Left renal pelvis (tissue), 4 donors: ENCODE measurements at regions not wholly inside any gene's neighbourhood (a gene's known extent, or its start where the extent isn't known, plus 50 kb on each side); places are given as distances from the start of the nearest gene placed in this dataset.

ENCODE experiments used
- DNase-seq, 4 donors: peaks; one replicate each; pipeline ENCODE4 v3.0.0-alpha.2; 2013; ENCODE audit warnings: low read depth in 4 of 4, low spot score in 3 of 4

DNA sequence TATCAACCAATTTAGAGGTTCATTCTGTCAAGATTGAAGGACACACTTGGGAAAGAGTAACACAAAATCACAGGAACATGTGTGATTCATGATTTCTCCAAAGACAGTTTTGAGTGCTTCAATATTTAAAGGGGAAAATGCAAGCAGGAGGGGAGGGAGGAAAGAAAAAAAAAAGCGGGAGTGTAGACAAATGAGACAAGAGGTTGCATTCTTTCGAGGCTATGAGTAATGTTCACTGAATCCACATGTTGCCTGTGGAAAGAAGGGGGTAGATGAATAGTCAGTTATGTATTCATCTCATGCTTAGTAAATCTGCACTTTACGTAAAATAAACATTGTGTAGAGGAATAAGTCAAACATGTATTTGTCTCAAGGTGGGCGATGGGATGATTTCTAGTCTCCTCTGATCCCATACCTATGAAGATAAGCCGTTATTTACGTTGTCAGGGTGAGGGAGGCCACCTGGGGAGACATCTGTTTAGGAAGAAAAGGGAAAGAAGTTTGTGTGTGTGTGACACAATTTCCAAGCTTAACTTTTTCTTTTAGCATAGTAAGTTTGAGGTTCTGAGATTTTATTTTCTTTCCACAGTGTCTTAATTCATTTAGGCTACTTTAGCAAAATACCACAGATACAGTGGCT, 211.0 kb upstream of the ZC3H15 start:
- DNase-seq, result no peak

DNA sequence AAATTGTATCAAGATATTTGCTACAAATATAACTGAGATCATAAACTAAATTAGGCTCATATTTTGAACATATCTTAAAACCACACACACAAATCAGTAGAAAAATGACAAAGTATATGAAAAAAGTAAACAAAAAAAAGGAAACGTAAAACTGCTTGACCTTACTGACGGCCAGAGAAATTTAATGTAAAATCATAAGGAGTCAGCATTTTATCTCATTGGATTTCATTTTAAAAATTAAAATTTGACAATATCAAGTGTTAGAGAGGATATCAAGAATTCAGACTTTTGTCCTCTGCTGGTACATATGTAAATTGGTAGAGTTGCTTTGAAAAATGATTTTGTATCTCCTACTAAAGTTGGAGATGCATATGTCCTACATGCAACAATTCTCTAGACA, 209.2 kb upstream of the ZC3H15 start:
- DNase-seq, result no peak

DNA sequence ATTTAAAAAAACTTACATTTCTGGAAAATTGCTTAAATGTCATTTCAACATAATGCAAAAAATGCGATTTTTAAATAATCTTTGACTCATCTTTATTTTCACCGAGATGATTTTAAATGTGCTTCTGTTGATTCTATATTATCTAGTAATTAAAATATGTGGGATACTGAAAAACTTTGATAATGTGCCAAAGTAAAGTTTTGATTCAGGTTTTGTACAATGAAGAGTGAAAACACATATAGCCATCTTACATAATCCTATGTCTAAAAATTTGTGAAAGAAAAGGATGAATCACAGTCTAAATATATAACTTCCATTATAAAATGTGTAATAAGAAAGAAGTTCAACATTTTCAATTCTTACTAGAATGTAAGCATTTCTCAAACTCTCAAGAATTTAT, 204.3 kb upstream of the ZC3H15 start:
- no peak for DNase-seq

DNA sequence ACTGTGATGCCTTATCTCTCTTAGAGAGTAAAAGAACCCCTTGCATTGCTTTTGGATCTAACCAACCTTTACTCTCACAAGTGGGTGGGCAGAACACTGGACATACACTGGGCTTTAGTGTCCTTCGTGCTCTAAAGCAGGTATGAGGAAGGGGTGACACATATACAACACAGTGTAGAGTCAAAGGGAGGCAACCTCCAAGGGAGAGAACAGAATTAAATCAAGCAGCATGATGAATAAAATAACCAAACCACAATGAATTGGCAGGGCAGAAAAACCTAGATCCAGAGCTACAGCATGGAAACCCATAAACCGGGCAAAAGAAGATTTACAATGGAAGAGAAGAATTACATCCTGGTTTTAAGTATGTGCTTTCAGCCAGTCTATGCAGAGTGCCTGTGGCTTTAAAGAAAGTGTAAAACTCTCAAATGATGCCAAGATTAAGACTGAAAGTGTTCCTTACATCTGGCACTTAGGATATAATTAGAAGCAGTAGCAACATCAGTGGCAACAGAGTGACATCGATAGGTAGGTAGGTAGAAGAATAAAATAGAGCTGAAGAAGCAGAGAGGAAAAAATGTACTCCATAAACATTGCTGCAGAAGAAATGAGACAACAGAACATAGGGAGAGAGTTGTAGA, 191.7 kb upstream of the ZC3H15 start:
- DNase-seq, result no peak

DNA sequence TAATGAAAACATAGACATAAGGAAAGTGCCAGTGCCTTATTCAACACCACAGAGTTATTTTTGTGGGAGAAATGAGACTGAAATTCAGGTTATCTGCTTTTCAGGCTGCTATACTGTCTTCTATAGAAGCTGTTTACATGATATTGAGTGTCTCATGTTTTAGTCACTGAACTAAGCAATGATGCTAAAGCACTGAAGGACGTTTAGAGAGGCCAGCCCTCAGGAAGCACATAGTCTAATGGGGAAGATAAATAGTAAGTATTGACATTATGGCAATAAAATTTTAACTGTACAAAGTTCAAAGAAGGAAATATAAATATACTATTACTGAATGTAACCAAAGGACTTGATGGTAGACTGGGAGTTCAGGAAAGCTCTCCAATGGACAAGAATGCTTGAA, 186.4 kb upstream of the ZC3H15 start:
- no peak for DNase-seq

DNA sequence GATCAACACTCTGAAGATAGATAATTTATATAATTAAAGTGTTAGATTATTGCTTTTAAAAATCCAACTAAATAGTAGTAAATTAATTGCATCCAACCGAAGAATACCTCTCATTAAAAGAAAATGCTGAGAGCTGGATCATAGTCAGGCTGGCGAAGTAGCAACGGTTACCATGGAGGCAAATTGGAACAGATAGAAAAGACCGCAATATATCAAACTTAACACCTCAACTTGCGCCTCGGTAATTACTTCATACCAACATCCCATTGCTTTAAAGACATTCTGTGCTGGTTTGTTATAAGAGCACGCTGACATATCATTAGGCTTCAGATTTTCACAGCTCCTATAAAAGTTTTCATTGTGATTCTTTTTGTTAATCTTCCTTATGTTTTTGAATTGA, 183.8 kb upstream of the ZC3H15 start:
- no peak for DNase-seq

DNA sequence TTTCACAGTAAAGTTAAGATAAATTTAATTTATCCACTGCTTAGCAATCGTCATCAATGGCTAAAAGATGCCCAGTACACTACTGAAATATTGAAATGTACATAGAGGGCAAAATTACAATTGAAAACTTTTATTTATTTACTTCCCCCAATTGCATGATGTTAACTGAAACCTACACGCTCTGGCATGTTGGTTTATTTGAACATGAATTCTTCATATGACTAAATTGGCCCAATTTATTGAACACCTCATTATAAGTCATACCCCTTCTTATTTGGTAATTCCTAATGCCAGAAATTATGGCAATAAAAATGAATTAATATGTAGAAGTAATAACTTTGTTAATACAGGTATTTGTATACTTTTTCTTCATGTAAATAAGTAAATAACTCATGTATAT, 183.0 kb upstream of the ZC3H15 start:
- no peak for DNase-seq

DNA sequence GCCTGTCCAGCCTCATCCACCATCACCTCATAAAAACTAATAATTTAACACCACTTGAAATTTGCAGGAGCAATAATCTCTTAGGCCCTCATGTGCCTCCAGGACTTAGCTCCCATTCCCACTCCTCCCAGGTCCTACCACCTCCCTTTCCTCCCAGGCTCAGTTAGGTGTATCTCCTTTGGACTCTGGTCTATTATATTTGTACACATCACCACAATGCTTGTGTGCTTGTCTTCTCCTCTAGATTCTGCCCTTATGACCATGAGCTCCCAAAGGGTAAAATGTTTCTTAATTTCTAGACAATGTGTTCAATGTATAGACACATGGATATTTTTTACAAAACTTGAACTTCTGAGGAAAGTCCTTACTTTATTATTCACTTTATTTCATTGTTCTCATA, 182.0 kb upstream of the ZC3H15 start:
- no peak for DNase-seq

DNA sequence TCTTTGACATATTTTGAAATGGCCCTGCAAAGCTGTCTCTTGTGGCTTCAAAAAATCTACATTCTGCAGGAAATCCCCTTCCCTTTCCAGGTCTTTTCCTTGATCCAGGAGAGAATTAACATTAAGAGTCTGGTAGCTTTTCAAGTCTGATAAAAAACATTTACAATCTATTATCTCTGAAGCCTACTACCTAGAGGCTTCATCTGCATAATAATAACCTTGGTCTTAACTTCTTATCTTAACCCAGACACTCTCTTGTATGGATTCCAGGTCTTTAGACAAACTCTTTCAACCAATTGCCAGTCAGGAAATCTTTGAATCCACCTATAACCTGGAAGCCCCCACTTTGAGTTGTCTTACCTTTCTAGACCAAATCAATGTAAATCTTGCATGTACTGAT, 179.3 kb upstream of the ZC3H15 start:
- no peak for DNase-seq

DNA sequence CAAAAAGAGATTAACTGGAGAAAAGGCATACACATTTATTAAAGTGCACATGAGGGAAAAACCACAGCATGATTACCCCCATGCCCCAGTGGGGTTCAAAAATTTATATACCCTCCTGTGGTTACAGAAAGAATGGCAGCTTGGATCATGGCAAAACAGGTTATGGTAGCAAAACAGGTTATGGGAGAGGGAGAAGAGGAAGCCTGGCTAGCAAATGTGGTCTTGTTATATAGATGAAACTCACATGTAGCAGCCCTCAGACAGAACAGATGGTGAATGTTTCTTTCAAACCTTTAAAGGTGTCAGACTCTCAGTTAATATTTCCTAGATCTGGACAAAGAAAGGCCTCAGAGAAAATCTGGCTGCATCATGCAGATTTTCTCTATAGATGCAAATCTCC, 178.2 kb upstream of the ZC3H15 start:
- DNase-seq, result no peak

DNA sequence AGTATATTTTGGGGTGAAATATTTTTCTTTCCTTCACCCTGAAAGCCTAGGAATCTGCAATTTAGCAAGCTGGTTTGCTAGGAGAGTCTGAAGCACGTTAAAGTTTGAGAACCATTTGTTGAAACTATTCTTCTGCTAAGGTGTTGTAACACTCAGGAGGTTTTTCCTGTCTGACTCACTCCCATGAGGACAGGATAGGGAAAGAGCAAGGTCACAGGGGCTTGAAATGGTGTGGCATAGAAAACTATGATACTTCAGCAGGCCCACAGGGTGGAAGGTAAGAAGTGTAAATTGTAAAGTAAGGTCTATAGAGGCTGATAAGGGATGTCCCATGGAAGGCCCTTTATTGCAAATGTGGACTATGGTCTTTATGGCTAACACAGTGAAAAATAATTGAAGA, 177.7 kb upstream of the ZC3H15 start:
- DNase-seq, result no peak

DNA sequence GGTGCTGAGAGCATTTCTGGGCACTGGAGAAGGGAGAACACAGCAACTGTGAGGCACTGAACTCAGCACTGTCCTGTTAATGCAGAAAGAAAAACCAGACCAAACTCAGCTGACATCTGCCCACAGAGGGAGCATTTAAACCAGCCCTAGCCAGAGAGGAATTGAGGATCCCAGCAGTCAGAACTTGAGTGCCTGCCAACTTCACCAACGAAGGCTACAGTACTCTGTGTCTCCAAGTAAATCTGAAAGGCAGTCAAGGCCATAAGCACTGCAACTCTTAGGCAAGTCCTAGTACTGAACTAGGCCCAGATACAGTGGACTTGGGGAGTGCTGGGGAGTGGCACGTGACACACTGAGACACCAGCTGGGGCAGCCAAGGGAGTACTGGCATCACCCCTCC, 176.2 kb upstream of the ZC3H15 start:
- DNase-seq, result no peak

DNA sequence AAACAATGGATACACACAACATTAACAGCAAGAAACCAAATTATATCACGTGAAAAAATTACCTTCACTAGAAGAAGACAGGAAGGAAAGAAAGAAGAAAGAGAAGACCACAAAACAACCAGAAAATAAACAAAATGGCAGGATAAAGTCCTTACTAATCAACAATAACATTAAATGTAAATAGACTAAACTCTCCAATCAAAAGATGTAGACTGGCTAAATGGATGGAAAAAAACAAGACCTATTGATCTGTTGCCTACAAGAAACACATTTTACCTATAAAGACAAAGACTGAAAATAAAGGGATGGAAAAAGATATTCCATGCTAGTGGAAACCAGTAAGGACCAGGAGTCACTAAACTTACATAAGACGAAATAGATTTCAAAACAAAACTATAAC, 167.0 kb upstream of the ZC3H15 start:
- DNase-seq, result no peak

DNA sequence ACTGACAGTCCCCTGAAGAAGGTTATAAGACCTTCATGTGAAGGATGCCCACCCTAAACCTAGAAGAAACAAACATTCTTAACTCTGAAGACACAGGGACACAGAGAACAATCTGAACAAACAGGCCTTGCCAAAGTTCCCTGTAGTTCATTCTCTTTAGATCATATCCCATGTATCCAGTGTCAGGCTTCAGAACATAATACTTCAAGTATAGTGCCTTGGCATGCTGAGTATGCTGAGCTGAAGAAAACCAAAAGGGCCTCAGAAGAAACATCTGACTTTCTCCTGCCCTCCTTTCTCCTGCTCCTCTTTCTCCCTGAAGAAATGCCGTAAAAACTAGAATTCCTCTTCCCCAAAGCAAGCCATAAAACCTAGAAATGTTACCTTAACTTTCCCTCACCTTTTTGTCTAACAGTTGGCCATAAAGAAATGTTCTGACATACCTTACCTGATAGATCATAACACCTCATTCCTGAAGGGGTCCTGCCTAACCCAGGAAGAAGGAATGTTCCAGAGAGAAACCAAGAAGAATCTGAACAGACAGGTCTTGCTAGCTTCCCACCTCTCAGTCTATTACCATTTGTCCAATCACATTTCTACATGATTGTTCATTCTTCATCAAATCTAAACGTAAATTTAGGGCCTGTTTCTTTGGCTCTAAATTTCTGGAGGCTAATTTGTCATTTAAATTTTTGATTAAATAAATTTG, 160.1 kb upstream of the ZC3H15 start:
- no peak for DNase-seq

DNA sequence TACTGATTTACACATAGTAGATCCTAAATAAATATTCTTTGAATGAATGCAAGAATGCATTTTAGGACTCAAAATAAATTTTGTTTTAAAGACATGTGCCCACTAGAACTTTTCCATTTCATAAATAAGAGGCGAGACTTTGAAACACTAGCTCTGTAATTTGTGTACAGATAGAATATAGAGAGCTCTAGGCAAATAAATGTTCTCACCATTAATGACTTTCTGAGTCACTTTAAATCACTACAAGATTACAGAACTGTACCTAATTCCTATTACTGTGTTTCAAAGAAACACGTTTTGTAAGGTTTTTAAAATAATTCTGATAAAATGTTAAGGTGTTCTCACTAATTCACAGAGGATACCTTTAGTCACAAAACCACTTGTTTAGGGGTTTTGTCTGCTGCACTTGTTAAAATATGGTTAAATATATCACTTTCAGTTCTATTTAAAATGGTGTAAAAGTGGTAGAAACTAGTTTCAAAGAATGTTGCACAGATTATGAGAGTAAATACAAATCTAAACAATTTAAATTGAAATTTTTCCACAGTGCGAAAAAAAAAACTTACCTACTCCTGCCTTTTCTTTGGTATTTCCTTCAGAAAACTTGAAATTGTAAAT, 158.7 kb upstream of the ZC3H15 start:
- no peak for DNase-seq

DNA sequence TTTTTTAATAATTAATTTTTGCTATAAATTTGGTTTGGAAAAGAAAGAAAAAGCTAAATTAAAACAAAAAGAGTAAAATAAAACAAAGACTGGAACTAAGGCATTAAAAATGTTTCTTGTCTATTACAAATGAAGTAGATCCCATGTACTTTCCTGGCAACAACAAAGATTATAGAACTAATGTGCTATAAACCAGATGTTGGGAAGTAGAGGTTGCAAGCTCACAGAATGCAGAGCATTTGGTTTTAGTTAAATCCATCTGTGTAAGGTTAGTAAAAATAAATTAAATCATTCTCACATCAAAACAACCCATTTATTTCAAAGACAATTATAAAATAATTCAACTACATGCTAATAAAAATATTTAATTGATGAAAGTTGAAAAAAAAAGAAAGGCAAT, 157.2 kb upstream of the ZC3H15 start:
- DNase-seq, result peak in 1 of 4 donors; percentile 6

DNA sequence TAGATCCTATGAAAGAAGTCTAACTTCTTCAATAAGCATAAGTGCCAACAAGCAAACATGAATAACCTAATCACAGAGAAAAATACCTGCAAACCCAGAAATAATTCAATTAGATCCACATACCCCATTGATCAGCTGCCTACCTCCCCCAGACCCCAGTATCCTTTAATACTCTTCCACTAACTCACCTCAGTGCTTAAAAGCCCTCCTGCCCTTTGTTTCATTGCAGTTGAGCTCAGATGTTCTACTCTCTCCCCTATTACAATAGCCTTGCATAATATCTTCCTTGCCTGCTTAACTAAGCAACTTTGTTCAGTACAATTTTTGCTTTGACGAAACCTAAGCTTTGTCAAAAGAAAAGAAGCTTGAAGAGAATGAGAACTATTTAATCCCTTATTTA, 156.0 kb upstream of the ZC3H15 start:
- DNase-seq, result no peak

DNA sequence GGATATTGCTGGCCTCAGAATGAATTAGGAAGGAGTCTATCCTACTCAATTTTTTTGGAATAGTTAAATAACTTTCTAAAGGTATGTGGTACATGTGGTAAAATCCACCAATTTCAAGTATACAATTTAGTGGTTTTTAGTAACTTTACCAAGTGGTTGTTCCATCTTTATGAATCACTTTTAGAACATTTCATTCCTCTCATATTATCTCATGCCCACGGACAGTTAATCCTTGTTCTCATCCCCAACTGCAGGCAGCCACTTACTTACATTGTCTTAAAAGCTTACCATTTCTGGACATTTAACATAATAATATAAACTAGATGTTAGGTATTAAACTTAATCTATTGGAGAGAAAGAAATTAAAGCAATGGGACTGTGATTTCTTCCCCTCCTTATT, 146.3 kb upstream of the ZC3H15 start:
- no peak for DNase-seq

DNA sequence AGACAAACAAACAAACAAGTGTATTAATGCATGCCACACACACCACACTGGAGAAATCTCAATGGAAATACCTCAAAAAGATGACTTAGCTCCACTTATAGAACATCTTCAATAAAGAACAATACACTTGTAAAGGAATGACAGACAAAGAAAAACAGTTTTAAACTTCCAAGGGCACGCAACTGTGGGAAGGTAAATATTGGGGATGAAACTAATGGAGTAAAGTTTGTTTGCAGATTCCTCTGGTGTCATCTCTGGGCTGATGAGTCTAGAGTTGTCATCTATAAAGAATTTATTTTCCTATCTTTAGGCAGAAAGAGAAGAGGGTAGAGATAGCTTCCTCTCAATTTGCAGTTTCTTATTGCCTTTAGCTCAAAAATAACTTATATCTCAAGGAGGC, 144.0 kb upstream of the ZC3H15 start:
- DNase-seq, result no peak

DNA sequence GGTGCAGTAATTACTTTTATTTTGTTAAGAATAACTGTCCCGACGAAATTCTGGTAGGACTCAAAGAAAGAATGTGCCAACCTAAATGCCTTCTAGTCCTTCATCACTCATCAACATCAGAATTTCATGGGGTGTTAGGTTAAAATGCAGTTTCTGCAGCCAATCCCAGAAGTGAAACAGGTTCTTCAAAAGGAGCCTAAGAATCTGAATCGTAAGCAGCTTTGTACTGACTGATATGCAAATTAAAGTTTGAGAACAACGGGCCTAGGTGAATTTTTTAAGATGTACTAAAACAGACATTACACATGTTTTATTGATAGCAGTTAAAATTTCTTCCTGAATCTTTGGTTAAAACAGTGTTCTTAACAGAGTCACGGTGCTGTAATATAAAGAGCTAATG, 140.3 kb upstream of the ZC3H15 start:
- no peak for DNase-seq

DNA sequence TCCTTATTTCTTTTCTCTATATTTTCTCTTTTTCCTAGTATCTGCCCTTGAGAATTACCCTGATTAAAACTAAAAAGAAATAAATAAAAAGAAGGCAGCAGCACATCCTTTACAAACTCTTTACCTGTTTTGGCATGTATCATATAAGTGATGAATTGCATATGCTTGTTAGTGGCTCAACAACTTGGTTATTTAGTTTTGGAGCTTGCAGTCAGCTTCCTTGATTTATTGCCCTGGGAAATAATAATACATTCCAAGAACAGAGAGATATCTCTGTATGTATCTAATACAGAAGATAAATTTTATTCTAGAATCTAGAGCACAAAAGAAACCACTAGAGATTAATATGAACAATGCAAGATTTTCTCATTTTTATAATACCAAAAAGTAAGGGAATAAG, 139.8 kb upstream of the ZC3H15 start:
- DNase-seq, result no peak

DNA sequence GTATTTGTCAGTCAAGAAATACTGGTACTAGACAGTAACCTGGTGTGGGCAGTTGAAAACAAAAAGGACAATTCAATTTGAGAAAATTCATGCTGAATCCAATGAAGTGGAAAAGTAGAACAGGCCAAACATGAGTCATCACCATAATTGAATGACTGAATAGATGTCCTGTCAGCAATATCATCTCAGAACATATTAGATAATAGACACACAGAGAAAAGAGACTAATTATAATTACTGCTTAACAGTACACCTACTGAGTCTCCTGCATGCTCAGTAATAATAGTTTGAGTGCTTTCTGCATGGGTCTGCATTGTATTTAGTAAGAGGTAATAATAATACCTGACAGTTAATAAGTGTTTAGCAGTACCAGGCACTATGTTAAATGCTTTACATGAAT, 138.6 kb upstream of the ZC3H15 start:
- DNase-seq, result no peak
